ENCODE measurements at regions not wholly inside any gene's neighbourhood (a gene's known extent, or its start where the extent isn't known, plus 50 kb on each side); places are given as distances from the start of the nearest gene placed in this dataset.

DNA sequence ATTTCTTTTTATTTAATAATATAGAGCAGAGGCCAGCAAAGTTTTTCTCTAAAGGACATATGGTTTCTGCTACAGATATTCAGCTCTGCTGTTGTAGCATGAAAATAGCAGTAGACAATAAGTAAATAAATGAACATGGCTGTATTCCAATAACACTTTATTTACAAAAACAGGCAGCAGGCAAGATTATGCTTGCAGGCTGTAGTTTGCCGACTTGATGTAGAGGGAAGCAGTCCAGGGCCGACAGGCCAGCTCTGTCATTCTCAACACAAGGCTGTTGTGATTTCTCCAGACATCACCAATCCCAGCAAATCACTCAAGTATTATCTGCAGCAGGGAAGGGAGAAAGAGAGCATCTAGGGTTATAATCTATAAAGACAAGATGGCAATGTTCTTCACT is 1062.5 kb upstream of the PCDH9 start:
- Histone ChIP-seq H3K4me1 (no peaks in the 10 kb centered on the region), H3K4me3 (no peak overlapping the region), H3K27me3 (no peaks in the 10 kb centered on the region), H3K36me3 (no peaks in the 10 kb centered on the region), H3K27ac (no peak overlapping the region), H3K9me3 (no peaks in the 10 kb centered on the region)
- WGBS, 2 donors: 58 to 60% methylated on average over 2 of the region's 2 CpGs
- ATAC-seq (no peak), DNase-seq (no peak)
- intact Hi-C loops (cut with DNase I): no loop called here
- TF ChIP-seq, protein P1, sequence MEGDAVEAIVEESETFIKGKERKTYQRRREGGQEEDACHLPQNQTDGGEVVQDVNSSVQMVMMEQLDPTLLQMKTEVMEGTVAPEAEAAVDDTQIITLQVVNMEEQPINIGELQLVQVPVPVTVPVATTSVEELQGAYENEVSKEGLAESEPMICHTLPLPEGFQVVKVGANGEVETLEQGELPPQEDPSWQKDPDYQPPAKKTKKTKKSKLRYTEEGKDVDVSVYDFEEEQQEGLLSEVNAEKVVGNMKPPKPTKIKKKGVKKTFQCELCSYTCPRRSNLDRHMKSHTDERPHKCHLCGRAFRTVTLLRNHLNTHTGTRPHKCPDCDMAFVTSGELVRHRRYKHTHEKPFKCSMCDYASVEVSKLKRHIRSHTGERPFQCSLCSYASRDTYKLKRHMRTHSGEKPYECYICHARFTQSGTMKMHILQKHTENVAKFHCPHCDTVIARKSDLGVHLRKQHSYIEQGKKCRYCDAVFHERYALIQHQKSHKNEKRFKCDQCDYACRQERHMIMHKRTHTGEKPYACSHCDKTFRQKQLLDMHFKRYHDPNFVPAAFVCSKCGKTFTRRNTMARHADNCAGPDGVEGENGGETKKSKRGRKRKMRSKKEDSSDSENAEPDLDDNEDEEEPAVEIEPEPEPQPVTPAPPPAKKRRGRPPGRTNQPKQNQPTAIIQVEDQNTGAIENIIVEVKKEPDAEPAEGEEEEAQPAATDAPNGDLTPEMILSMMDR (IDR thresholded peaks at IDR 0.05): no peak

DNA sequence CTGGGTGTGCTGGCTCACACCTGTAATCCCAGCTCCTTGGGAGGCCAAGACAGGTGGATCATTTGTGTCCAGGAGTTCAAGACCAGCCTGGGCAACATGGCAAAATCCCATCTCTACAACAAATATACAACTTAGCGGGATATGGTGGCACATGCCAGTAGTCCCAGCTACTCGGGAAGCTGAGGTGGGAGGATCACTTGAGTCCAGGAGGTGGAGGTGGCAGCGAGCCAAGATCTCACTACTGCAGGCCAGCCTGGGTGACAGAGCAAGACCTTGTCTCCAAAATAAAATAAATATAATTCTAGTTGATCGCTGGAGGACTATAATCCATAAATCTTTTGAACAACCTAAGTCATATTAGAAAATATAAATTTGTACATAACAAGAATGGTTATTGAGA is 1061.5 kb upstream of the PCDH9 start:
- 72 to 73% methylated on average over 4 of the region's 4 CpGs for WGBS, 2 donors
- TF ChIP-seq, protein P1 (IDR thresholded peaks at IDR 0.05): no peak
- no peaks in the 10 kb centered on the region for H3K9me3 ChIP-seq
- no peaks in the 10 kb centered on the region for H3K27me3 ChIP-seq
- intact Hi-C loops (cut with DNase I): no loop called here
- DNase-seq (no peak), ATAC-seq (no peak)
- H3K27ac ChIP-seq: no peak overlapping the region
- no peaks in the 10 kb centered on the region for H3K36me3 ChIP-seq
- H3K4me1 ChIP-seq: no peaks in the 10 kb centered on the region
- H3K4me3 ChIP-seq: no peak overlapping the region

DNA sequence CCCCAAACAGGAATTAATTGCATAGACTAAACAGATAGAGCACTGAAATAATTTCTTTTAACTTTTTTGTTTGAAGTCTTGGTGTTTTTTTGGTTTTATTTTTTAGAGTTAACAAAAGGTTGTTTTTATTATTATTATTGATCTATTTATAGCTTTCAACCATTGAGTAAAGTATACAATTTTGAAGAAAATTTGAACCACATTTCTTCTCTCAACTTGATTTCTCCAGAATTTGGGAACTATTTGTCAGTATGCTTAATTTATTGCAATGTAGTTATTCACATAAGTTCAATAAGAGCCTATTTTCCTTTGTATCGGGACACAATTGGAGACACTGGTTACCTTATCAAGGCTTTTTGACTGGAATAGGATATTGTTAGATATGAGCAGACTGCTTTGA is 1045.6 kb upstream of the PCDH9 start:
- H3K9me3 ChIP-seq: peaks cover 0 to 49% (median 10%) of the 10 kb centered on the region in 11 donors
- TF ChIP-seq, protein P1 (IDR thresholded peaks at IDR 0.05): no peak
- no peak overlapping the region for H3K27ac ChIP-seq
- DNase-seq (no peak), ATAC-seq (no peak)
- intact Hi-C loops (cut with DNase I): no loop called here
- no peaks in the 10 kb centered on the region for H3K4me1 ChIP-seq
- 83 to 91% methylated on average over 1 of the region's 1 CpG for WGBS, 2 donors
- H3K27me3 ChIP-seq: no peaks in the 10 kb centered on the region
- no peaks in the 10 kb centered on the region for H3K36me3 ChIP-seq
- no peak overlapping the region for H3K4me3 ChIP-seq

DNA sequence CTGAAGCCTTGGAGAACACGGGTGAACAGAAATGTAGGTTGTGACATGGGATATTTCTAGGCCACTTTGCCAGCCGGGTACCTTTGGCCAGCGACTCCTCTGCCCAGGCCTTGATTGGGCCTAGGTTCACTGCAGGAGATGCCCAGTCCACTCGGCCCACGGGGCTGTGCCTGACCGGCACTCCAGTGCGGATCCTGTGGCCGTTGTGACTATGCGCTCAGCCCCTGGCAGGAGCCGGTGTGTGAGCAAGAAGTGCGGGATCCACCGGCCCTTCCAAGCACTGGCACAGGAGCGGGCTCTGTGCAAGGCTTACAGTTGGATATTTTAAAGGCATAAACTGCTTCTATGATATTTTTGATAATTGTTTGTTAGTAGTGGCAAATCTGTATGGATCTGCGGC is 1042.5 kb upstream of the PCDH9 start:
- H3K27ac ChIP-seq: no peak overlapping the region
- WGBS, 2 donors: 92 to 94% methylated on average over 14 of the region's 14 CpGs
- H3K9me3 ChIP-seq: peaks cover 0 to 38% (median 10%) of the 10 kb centered on the region in 11 donors
- H3K36me3 ChIP-seq: no peaks in the 10 kb centered on the region
- no peak overlapping the region for H3K4me3 ChIP-seq
- DNase-seq (no peak), ATAC-seq (no peak)
- no peaks in the 10 kb centered on the region for H3K4me1 ChIP-seq
- intact Hi-C loops (cut with DNase I): no loop called here
- TF ChIP-seq, protein P1 (IDR thresholded peaks at IDR 0.05): no peak
- no peaks in the 10 kb centered on the region for H3K27me3 ChIP-seq

DNA sequence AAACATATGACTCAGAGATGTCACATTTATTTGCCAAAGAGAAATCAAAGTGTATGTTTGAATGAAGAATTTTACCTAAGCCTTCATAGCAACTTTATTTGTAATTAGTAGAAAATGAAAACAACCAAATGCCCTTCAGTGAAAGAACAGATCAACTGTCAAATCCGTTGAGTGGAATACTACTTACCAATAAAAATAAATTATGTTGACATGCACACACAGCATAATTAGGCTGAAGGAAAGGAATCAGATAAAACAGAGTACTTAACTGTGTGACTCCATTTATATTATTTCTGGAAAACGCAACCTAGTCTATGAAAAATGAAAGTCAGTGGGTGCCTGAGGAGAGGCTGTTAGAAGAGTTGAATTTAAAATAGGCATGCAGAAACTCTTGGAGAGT is 1034.6 kb upstream of the PCDH9 start:
- Histone ChIP-seq H3K36me3 (no peaks in the 10 kb centered on the region), H3K4me1 (no peaks in the 10 kb centered on the region), H3K4me3 (no peak overlapping the region), H3K9me3 (peaks cover 0 to 2% (median 0%) of the 10 kb centered on the region in 11 donors), H3K27me3 (no peaks in the 10 kb centered on the region), H3K27ac (no peak overlapping the region)
- no peak for DNase-seq
- TF ChIP-seq, protein P1 (IDR thresholded peaks at IDR 0.05): no peak
- 85 to 93% methylated on average over 2 of the region's 2 CpGs for WGBS, 2 donors
- ATAC-seq: no peak
- intact Hi-C loops (cut with DNase I): no loop called here

Measured in heart right ventricle (tissue), 16 donors.